ENCODE measurements at regions not wholly inside any gene's neighbourhood (a gene's known extent, or its start where the extent isn't known, plus 50 kb on each side); places are given as distances from the start of the nearest gene placed in this dataset.

- no peak overlapping the region for H3K4me3 Mint-ChIP-seq
- peaks cover 2% of the 10 kb centered on the region for H3K27me3 Mint-ChIP-seq (ENCODE audit: low read depth)
- H3K4me1 Mint-ChIP-seq: no peaks in the 10 kb centered on the region
- no peak for TF ChIP-seq CTCF (conservative IDR thresholded peaks at IDR 0.05)
- no peaks in the 10 kb centered on the region for H3K36me3 Mint-ChIP-seq (ENCODE audit: low read depth)
- H3K9me3 Mint-ChIP-seq: peaks cover 1% of the 10 kb centered on the region
- DNase-seq (ENCODE audit: low read depth, low spot score): no peak
- no peak overlapping the region for H3K27ac Mint-ChIP-seq (ENCODE audit: unreplicated experiment)
These were observed 118.6 kb upstream of the KAZN start for GRCh38 chr1:14479865-14480264.

GRCh38 chr1:14482784-14483450 is 115.6 kb upstream of the KAZN start:
- H3K4me1 Mint-ChIP-seq: no peaks in the 10 kb centered on the region
- H3K36me3 Mint-ChIP-seq (ENCODE audit: low read depth): no peaks in the 10 kb centered on the region
- no peak for TF ChIP-seq CTCF (conservative IDR thresholded peaks at IDR 0.05)
- no peaks in the 10 kb centered on the region for H3K27me3 Mint-ChIP-seq (ENCODE audit: low read depth)
- no peak for DNase-seq (ENCODE audit: low read depth, low spot score)
- H3K9me3 Mint-ChIP-seq: no peaks in the 10 kb centered on the region
- no peak overlapping the region for H3K4me3 Mint-ChIP-seq
- no peak overlapping the region for H3K27ac Mint-ChIP-seq (ENCODE audit: unreplicated experiment)

- H3K4me1 Mint-ChIP-seq: peaks cover 7% of the 10 kb centered on the region
- no peaks in the 10 kb centered on the region for H3K27me3 Mint-ChIP-seq (ENCODE audit: low read depth)
- no peak for TF ChIP-seq CTCF (conservative IDR thresholded peaks at IDR 0.05)
- no peak for DNase-seq (ENCODE audit: low read depth, low spot score)
- H3K36me3 Mint-ChIP-seq (ENCODE audit: low read depth): no peaks in the 10 kb centered on the region
- H3K27ac Mint-ChIP-seq (ENCODE audit: unreplicated experiment): no peak overlapping the region
- no peak overlapping the region for H3K4me3 Mint-ChIP-seq
- H3K9me3 Mint-ChIP-seq: no peaks in the 10 kb centered on the region
These were observed 113.2 kb upstream of the KAZN start for GRCh38 chr1:14485285-14485684.

- H3K9me3 Mint-ChIP-seq: no peaks in the 10 kb centered on the region
- TF ChIP-seq CTCF (conservative IDR thresholded peaks at IDR 0.05): no peak
- no peaks in the 10 kb centered on the region for H3K27me3 Mint-ChIP-seq (ENCODE audit: low read depth)
- no peak overlapping the region for H3K27ac Mint-ChIP-seq (ENCODE audit: unreplicated experiment)
- DNase-seq (ENCODE audit: low read depth, low spot score): no peak
- peaks cover 14% of the 10 kb centered on the region for H3K4me1 Mint-ChIP-seq
- H3K36me3 Mint-ChIP-seq (ENCODE audit: low read depth): no peaks in the 10 kb centered on the region
- H3K4me3 Mint-ChIP-seq: no peak overlapping the region
These were observed 111.9 kb upstream of the KAZN start for GRCh38 chr1:14486401-14487201.

- Mint-ChIP-seq H3K27ac (ENCODE audit: unreplicated experiment) (no peak overlapping the region), H3K4me1 (peaks cover 17% of the 10 kb centered on the region), H3K27me3 (ENCODE audit: low read depth) (no peaks in the 10 kb centered on the region), H3K4me3 (no peak overlapping the region), H3K36me3 (ENCODE audit: low read depth) (no peaks in the 10 kb centered on the region), H3K9me3 (no peaks in the 10 kb centered on the region)
- DNase-seq (ENCODE audit: low read depth, low spot score): no peak
- TF ChIP-seq CTCF (conservative IDR thresholded peaks at IDR 0.05): no peak
These were observed 110.8 kb upstream of the KAZN start for GRCh38 chr1:14487671-14488070.
